ENCODE measurements at regions not wholly inside any gene's neighbourhood (a gene's known extent, or its start where the extent isn't known, plus 50 kb on each side); places are given as distances from the start of the nearest gene placed in this dataset.

DNA sequence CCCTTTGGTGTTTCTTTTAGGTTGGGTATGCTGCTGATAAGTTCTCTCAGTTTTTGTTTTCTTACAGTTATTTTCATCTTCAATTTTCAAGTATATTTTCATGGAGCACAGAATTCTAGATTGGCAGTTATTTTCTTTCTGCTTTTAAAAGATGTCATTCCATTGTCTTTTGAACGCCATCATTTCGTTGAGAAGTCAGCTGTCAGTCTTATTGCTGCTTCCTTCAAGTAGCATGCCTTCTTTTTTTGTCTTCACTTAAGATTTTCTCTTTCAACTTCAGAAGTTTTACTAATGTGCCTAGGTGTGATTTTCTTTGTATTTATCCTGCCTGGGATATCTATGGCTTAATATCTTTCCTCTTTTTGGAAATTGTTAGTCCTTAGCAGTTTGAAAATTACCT, 262.2 kb upstream of the PMFBP1 start:
- TF ChIP-seq GATA3 (IDR thresholded peaks at IDR 0.05; ENCODE audit: low read depth, low read length) = no peak
- TF ChIP-seq GATA2 (IDR thresholded peaks at IDR 0.05; ENCODE audit: low read depth, low read length) = no peak
